ENCODE measurements at regions not wholly inside any gene's neighbourhood (a gene's known extent, or its start where the extent isn't known, plus 50 kb on each side); places are given as distances from the start of the nearest gene placed in this dataset.

DNA sequence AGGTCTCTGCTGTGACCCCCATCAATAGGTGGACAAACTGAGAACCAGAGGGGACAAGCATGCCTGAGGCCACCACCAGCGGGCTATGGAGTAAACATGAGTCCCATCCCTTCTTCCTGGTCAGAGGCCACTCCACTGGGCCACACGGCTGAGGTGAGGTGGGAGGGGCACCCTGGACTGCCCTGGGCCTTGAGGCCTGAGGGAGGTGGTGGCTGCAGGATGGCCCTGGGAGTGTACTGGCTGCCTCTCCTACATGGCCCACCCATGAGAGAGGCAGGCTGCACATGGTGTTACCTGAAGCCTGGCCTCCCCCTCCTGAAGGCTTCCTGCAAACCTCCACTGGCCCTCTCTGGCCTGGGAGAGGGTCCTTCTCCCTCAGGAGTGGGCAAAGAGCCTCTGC is 222.4 kb downstream of the TUBA3C start:
- in situ Hi-C loops (cut with MboI; ENCODE audit: low sequenced_read_pairs) (no loop called here), intact Hi-C loops (cut with micrococcal nuclease) (no loop called here), dilution Hi-C loops (cut with HindIII; ENCODE audit: low sequenced_read_pairs, unreplicated experiment) (no loop called here)
- Histone ChIP-seq H3K27me3 (ENCODE audit: control insufficient read depth, insufficient read depth, low read length) (no peaks in the 10 kb centered on the region), H2AK9ac (replicated peaks; ENCODE audit: low read depth, low read length, poor library complexity) (no peak overlapping the region), H3K9me3 (ENCODE audit: control insufficient read depth, insufficient read depth, low read length) (peaks cover 57% of the 10 kb centered on the region), H3K4ac (ENCODE audit: low read depth, low read length) (no peak overlapping the region), H3K36me3 (ENCODE audit: control insufficient read depth, insufficient read depth, low read length) (no peaks in the 10 kb centered on the region), H3K4me2 (ENCODE audit: low read depth, low read length) (no peak overlapping the region), H3K27ac (ENCODE audit: insufficient read depth, low read length) (no peak overlapping the region), H3K79me1 (ENCODE audit: low read depth in 1 of 2, low read length in 2 of 2) (no peaks in the 10 kb centered on the region), H3K4me3 (ENCODE audit: insufficient read depth, low read depth, low read length) (no peak overlapping the region), H4K20me1 (ENCODE audit: insufficient read depth, low read length) (no peaks in the 10 kb centered on the region), H3K4me1 (ENCODE audit: control insufficient read depth, insufficient read depth, low read length) (no peaks in the 10 kb centered on the region), H2AFZ (replicated peaks; ENCODE audit: low read length, poor library complexity) (no peak overlapping the region), H3K18ac (ENCODE audit: low read depth, low read length) (no peak overlapping the region), H3K9ac (ENCODE audit: low read depth, low read length) (no peak overlapping the region), H3K56ac (ENCODE audit: extremely low read depth, insufficient read depth, low read length) (no peak overlapping the region), H2AK5ac (ENCODE audit: low read depth, low read length) (no peak overlapping the region), H4K8ac (ENCODE audit: low read depth in 2 of 2, low read length in 2 of 2) (no peak overlapping the region), H2BK20ac (ENCODE audit: low read depth, low read length) (no peak overlapping the region), H3K23ac (ENCODE audit: low read depth, low read length) (no peak overlapping the region), H4K5ac (ENCODE audit: low read depth, low read length) (no peak overlapping the region), H3K14ac (replicated peaks; ENCODE audit: low read depth, low read length) (no peak overlapping the region), H2BK120ac (ENCODE audit: low read depth, low read length) (no peak overlapping the region), H3K9me1 (ENCODE audit: insufficient read depth, low read length) (no peaks in the 10 kb centered on the region), H2BK5ac (ENCODE audit: low read depth, low read length, poor library complexity, severe bottlenecking) (no peak overlapping the region), H4K91ac (ENCODE audit: insufficient read depth, low read depth, low read length) (no peak overlapping the region), H2BK15ac (ENCODE audit: low read depth, low read length) (no peak overlapping the region)
- DNase-seq: no peak
- ChIA-PET POLR2A (ENCODE audit: unreplicated experiment) (no interaction called here), CTCF (no interaction called here)
- BruUV-seq (replicated peaks): no TSS peak
- ATAC-seq (ENCODE audit: low read depth): no peak
- WGBS, 2 experiments (ENCODE audit: extremely low coverage in 2 of 2, insufficient read length in 1 of 2): 0% methylated on average over 1 of the region's 2 CpGs; no CpG with 5 or more reads in 1 of the 2 experiments
- TF ChIP-seq RAD21 (IDR thresholded peaks at IDR 0.05; ENCODE audit: low read length) (no peak), MXI1 (IDR thresholded peaks at IDR 0.05; ENCODE audit: borderline replicate concordance, low read depth, low read length) (no peak), MAFK (IDR thresholded peaks at IDR 0.05; ENCODE audit: low read depth, low read length) (no peak), SMC3 (IDR thresholded peaks at IDR 0.05; ENCODE audit: low read depth, low read length) (no peak), BHLHE40 (IDR thresholded peaks at IDR 0.05; ENCODE audit: low read depth, low read length) (no peak), CEBPB (IDR thresholded peaks at IDR 0.05; ENCODE audit: low read depth, low read length) (no peak), RFX5 (IDR thresholded peaks at IDR 0.05; ENCODE audit: low read depth, low read length) (no peak), NFE2L2 (IDR thresholded peaks at IDR 0.05; ENCODE audit: low read depth, low read length) (no peak), POLR2A (IDR thresholded peaks at IDR 0.05; ENCODE audit: low read depth, low read length) (no peak), FOS (IDR thresholded peaks at IDR 0.05; ENCODE audit: low read depth, low read length) (no peak), MAZ (IDR thresholded peaks at IDR 0.05; ENCODE audit: borderline replicate concordance, low read depth, low read length) (no peak), CHD1 (IDR thresholded peaks at IDR 0.05; ENCODE audit: low read depth, low read length) (no peak), RCOR1 (IDR thresholded peaks at IDR 0.05; ENCODE audit: insufficient replicate concordance, low read length) (no peak)
- TF ChIP-seq, protein P1, sequence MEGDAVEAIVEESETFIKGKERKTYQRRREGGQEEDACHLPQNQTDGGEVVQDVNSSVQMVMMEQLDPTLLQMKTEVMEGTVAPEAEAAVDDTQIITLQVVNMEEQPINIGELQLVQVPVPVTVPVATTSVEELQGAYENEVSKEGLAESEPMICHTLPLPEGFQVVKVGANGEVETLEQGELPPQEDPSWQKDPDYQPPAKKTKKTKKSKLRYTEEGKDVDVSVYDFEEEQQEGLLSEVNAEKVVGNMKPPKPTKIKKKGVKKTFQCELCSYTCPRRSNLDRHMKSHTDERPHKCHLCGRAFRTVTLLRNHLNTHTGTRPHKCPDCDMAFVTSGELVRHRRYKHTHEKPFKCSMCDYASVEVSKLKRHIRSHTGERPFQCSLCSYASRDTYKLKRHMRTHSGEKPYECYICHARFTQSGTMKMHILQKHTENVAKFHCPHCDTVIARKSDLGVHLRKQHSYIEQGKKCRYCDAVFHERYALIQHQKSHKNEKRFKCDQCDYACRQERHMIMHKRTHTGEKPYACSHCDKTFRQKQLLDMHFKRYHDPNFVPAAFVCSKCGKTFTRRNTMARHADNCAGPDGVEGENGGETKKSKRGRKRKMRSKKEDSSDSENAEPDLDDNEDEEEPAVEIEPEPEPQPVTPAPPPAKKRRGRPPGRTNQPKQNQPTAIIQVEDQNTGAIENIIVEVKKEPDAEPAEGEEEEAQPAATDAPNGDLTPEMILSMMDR (conservative IDR thresholded peaks at IDR 0.05; ENCODE audit: low read depth, low read length): no peak
- TF ChIP-seq, protein P2, sequence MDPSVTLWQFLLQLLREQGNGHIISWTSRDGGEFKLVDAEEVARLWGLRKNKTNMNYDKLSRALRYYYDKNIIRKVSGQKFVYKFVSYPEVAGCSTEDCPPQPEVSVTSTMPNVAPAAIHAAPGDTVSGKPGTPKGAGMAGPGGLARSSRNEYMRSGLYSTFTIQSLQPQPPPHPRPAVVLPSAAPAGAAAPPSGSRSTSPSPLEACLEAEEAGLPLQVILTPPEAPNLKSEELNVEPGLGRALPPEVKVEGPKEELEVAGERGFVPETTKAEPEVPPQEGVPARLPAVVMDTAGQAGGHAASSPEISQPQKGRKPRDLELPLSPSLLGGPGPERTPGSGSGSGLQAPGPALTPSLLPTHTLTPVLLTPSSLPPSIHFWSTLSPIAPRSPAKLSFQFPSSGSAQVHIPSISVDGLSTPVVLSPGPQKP (IDR thresholded peaks at IDR 0.05; ENCODE audit: borderline replicate concordance, low read depth, low read length): no peak
- TF ChIP-seq, protein P3, sequence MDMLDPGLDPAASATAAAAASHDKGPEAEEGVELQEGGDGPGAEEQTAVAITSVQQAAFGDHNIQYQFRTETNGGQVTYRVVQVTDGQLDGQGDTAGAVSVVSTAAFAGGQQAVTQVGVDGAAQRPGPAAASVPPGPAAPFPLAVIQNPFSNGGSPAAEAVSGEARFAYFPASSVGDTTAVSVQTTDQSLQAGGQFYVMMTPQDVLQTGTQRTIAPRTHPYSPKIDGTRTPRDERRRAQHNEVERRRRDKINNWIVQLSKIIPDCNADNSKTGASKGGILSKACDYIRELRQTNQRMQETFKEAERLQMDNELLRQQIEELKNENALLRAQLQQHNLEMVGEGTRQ (IDR thresholded peaks at IDR 0.05; ENCODE audit: low read depth, low read length): no peak
